GM19023 (cell line): ENCODE measurements at regions not wholly inside any gene's neighbourhood (a gene's known extent, or its start where the extent isn't known, plus 50 kb on each side); places are given as distances from the start of the nearest gene placed in this dataset.
"Not testable (repeated sequence)": the region's sequence is repeated elsewhere in the genome, so short reads cannot be mapped to it uniquely, and the experiment has no call there.

Source experiments
- ATAC-seq: cut with Tn5 transposase; IDR thresholded peaks from one replicate; pipeline ENCODE4 v1.9.1; 2021; ENCODE audit warnings: mild to moderate bottlenecking, moderate library complexity; ENCODE audit not compliant: unreplicated experiment

- ATAC-seq, result no peak
Observed at GRCh38 chr5:153352685-153353219, 137.7 kb upstream of the GRIA1 start.

DNA sequence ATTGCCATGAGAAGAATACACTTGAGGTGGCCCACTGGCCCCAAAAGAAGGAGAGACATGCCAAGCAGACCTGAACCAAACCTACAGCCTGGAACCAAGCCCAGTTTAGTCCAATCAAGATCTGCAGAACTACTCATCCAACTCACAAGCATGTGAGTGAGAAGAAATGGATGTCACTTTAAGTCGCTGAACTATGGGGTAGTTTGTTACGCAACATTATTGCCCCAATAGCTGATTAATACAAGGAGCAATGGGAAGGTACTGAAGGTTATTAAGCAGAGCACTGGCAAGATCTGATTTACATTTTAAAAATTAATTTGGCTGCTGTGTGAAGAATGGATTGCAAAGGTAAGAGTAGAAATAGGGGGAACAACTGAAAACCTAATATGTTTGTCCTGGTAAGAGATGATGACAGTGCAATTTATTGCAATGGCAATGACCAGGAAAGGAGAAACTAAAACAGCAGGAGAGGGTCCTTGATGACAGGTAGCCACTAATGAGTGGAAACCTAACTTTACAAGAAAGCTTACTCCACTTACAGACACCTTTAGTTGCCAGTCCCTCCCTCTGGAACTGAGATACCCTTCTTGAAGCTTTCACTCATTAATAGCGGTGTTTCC is 132.9 kb upstream of the GRIA1 start:
- ATAC-seq, result no peak

DNA sequence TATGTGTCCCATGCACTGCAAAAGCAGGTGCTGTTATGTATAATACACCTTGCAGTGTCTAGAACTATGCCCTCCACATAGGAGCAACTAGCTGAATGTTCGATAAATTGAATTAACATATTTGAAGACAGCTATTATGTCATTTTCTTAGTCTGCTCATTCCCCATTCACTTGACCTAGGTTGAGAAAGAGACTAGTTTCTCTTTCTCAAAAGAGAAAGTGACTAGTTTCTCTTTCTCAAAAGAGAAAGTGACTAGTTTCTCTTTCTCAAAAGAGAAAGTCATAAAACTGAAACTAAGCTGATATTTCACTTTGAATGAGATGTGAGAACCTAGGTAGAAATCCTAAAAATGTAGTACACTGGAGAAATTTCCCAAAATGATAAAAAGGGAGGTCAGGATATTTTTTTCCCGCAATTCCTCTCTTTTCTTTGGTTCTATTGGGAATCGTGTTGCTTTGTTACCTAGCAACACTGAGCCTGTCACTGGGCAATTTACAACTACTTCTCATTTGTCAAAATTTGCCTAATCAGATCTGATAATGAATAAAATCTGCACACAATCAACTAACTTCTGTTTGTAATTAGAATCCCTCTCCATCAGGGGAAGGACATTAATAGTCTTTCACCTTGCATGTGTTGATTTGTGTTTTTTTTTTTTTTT is 132.0 kb upstream of the GRIA1 start:
- peak; percentile 82 for ATAC-seq

DNA sequence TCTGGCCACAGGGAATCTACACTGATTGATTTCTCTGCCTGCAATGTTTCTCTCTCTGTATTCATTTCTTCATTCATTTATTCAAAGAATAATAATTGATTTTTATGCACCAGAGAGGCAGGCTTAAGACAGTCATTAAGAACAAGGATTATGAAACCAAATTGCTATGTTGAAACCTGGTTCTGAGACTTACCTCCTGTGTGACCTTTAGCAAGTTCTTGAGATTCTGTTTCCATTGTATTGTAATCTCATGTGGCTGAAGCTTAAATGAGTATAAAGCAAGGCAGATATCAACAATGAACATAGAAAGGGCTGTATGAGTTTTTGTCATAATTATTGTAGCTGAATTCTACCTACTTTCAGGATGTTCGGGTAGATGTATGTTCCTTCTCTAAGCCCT is 129.6 kb upstream of the GRIA1 start:
- ATAC-seq, result no peak

- ATAC-seq, result no peak
Observed at GRCh38 chr5:153361735-153362409, 128.6 kb upstream of the GRIA1 start.

DNA sequence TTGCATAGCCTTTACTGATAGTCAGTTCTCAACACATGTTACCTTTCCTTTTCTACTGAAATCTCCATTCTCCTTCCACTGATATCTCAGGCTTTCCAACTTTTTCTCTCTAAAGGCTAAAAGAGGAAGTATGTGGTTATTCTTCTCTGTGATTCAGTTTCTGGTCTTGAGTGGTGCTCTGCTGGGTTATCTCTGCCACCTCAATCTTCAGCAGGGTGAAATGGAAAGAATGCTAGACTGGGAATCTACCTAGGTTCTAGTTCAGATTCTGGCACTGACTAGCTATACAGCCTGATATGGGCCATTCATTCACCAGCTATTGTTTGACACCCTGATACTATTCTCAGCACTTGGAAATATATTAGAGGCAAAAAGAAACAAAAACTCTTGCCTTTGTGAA is 124.9 kb upstream of the GRIA1 start:
- no peak for ATAC-seq

DNA sequence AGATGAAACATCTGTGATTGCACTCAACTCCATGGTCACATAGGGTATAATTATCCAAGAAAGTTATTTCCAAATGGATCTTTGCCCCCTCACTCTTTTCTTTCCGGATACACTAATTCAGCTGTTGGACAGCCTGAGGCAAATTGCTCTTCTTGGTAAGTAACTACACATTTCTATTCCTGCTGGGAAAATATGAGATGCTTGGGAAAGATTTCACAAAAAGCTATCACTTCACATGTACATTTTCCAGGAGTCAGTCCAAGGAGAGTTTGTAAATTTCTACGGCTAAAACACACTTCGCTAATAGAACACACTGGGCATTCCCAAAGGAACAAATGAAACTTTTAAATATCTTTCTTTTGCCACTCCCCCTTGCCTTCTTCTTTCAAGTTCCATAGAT is 123.0 kb upstream of the GRIA1 start:
- no peak for ATAC-seq

- no peak for ATAC-seq
Observed at GRCh38 chr5:153372425-153373129, 117.9 kb upstream of the GRIA1 start.

DNA sequence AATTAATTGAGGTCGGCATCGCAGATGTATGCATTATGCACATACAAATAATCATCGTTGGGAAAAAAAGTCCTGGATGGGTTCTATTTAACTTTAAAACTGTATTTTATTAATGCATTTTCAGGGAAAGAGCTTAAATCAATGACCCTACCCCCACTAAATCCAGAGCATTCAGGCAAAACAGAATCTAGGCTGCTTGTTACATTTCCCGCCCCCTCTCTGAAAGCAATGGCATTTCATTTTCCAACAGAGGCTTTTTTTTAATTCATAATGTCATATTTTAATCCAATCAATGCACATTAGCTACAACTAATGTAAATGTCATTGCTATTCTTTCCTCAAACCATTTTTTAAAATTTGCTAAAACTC is 117.4 kb upstream of the GRIA1 start:
- no peak for ATAC-seq

GRCh38 chr5:153381630-153382029 is 108.8 kb upstream of the GRIA1 start:
- not testable (repeated sequence) for ATAC-seq

GRCh38 chr5:153390569-153390968 is 99.9 kb upstream of the GRIA1 start:
- no peak for ATAC-seq

DNA sequence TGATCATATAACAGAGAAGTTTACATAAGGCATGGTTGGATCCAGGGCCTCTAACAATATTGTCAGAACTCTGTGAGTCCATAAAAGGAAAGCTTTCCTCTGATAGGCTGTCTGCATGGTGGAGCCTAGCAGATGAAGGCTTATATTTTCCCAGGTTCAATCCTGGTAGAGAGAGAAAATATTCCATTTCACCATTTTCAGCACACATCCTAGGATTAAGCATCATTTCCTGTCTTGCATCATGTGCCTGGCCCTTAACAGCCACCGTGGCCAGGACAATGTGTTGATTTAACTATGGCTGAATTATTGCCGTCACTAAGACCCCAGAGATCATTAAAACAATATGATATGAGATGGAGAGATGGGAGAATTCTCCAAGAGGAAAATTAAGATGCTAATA is 90.9 kb upstream of the GRIA1 start:
- no peak for ATAC-seq

DNA sequence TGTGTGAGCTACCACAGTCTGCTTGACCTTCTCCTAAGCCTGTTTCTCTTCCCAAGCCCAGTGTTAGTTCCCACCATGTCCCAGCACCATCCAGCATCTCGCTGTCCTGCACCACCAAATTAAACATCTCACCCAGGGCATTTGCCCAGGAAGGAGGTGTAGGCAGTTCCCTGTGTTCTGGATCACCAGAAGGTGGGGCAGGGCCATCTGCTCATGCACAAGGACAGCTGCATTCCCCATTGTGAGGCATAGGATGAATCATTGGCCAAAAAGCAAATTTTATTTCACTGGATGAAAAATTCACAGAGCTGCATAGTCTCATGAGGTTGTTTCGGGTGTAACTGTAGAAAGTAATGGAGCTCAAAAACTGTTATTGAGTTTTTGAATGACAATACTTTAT is 89.5 kb upstream of the GRIA1 start:
- ATAC-seq, result no peak

DNA sequence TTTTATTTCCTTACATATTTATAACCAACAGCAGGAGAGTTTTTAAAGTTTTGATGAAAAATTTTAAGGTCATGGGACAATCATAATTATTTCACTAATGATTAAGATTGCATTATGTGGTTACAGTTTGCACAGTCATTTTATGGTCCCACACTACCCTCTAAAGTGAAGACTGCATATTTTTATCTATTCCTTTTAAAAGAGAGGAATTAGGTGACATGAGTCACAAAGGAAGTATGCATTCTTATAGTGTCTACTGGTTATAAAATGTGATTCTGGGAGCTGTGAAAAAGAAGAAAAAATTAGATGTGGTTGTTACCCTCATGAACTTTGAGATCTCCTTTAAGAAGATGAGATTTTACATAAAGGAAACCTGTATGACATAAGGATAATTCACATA is 87.9 kb upstream of the GRIA1 start:
- no peak for ATAC-seq

- no peak for ATAC-seq
Observed at GRCh38 chr5:153403470-153403869, 87.0 kb upstream of the GRIA1 start.

- ATAC-seq, result no peak
Observed at GRCh38 chr5:153404747-153405146, 85.7 kb upstream of the GRIA1 start.

GRCh38 chr5:153421676-153422075 is 68.8 kb upstream of the GRIA1 start:
- no peak for ATAC-seq

GRCh38 chr5:153425914-153426313 is 64.6 kb upstream of the GRIA1 start:
- ATAC-seq, result no peak

- ATAC-seq, result no peak
Observed at GRCh38 chr5:153429761-153430380, 60.6 kb upstream of the GRIA1 start.

- ATAC-seq, result no peak
Observed at GRCh38 chr5:153432583-153432982, 57.9 kb upstream of the GRIA1 start.

- no peak for ATAC-seq
Observed at GRCh38 chr5:153437251-153437650, 53.2 kb upstream of the GRIA1 start.
